Fibroblast of lung (primary cell): ENCODE measurements at regions not wholly inside any gene's neighbourhood (a gene's known extent, or its start where the extent isn't known, plus 50 kb on each side); places are given as distances from the start of the nearest gene placed in this dataset.

Experiments used
- DNase-seq, 2 donors: peaks; one replicate each; pipeline versions ENCODE4 v3.0.0 to v3.0.0-alpha.2; 2010; ENCODE audit warnings: low read depth in 2 of 2
- H2AFZ ChIP-seq: 2 replicates; pipeline ENCODE4 v1.5.1; 2012; ENCODE audit warnings: low read length, control low read depth, inconsistent platforms
- H3K27ac ChIP-seq: 2 replicates; pipeline ENCODE4 v1.5.1; 2011; ENCODE audit warnings: low read length, control low read depth; ENCODE audit not compliant: insufficient read depth
- H3K27me3 ChIP-seq: 2 replicates; pipeline ENCODE4 v1.5.1; 2011; ENCODE audit warnings: mild to moderate bottlenecking, low read length; ENCODE audit not compliant: control insufficient read depth, insufficient read depth
- H3K36me3 ChIP-seq: 2 replicates; pipeline ENCODE4 v1.5.1; 2011; ENCODE audit warnings: low read length; ENCODE audit not compliant: control insufficient read depth, insufficient read depth
- H3K4me1 ChIP-seq: 2 replicates; pipeline ENCODE4 v1.5.1; 2011; ENCODE audit warnings: low read length; ENCODE audit not compliant: control insufficient read depth, insufficient read depth; ENCODE audit errors: extremely low read depth
- H3K4me2 ChIP-seq: 2 replicates; pipeline ENCODE4 v1.5.1; 2011; ENCODE audit warnings: low read length, control low read depth; ENCODE audit not compliant: insufficient read depth; ENCODE audit errors: extremely low read depth
- H3K4me3 ChIP-seq, 4 experiments: fragments of 200-600 bp in 1 of 4; sonication (generic) in 1 of 4; replicated peaks in 1 of 4; 2 replicates each; pipeline ENCODE4 v1.5.1; 2011 to 2016; ENCODE audit warnings: low read length in 4 of 4, low read depth in 3 of 4, mild to moderate bottlenecking in 3 of 4, control low read depth in 2 of 4, inconsistent platforms in 1 of 4, mixed read lengths in 1 of 4; ENCODE audit not compliant: insufficient read depth in 1 of 4; ENCODE audit errors: control extremely low read depth in 1 of 4
- H3K79me2 ChIP-seq: 2 replicates; pipeline ENCODE4 v1.5.1; 2012; ENCODE audit warnings: mild to moderate bottlenecking, low read length, inconsistent platforms; ENCODE audit not compliant: control insufficient read depth, insufficient read depth
- H3K9ac ChIP-seq: 2 replicates; pipeline ENCODE4 v1.5.1; 2011; ENCODE audit warnings: mild to moderate bottlenecking, low read length, control low read depth; ENCODE audit not compliant: insufficient read depth
- H3K9me3 ChIP-seq: 2 replicates; pipeline ENCODE4 v1.5.1; 2012; ENCODE audit warnings: low read depth, low read length; ENCODE audit not compliant: control insufficient read depth, insufficient read depth
- H4K20me1 ChIP-seq: 2 replicates; pipeline ENCODE4 v1.5.1; 2011; ENCODE audit warnings: low read length; ENCODE audit not compliant: control insufficient read depth, insufficient read depth; ENCODE audit errors: extremely low read depth
- CTCF ChIP-seq, 2 donors: IDR thresholded peaks in 1 of 2; conservative IDR thresholded peaks in 1 of 2; 1 replicate in 1 of 2; 2 replicates in 1 of 2; pipeline ENCODE4 v1.5.1; 2011 to 2012; ENCODE audit warnings: low read length in 2 of 2, control low read depth in 1 of 2, inconsistent platforms in 1 of 2, low read depth in 1 of 2, mild to moderate bottlenecking in 1 of 2
- EZH2 ChIP-seq: IDR thresholded peaks from 2 replicates; pipeline ENCODE4 v1.5.1; 2012; ENCODE audit warnings: low read length, control low read depth, mild to moderate bottlenecking; ENCODE audit errors: missing control alignments

GRCh38 chr5:66454186-66455078 is 141.8 kb upstream of the MAST4 start:
- no peaks in the 10 kb centered on the region for H3K27me3 ChIP-seq
- no peak overlapping the region for H3K9ac ChIP-seq
- H3K36me3 ChIP-seq = no peaks in the 10 kb centered on the region
- peak overlapping the region; percentile 42 for H3K27ac ChIP-seq
- DNase-seq = peak; percentile 34 to 86
- no peak for TF ChIP-seq CTCF (conservative IDR thresholded peaks at IDR 0.05 in 1 of 2, IDR thresholded peaks at IDR 0.05 in 1 of 2; ENCODE audit: low read depth in 1 of 2, low read length in 2 of 2)
- TF ChIP-seq EZH2 = no peak
- peak overlapping the region; percentile 12 for H2AFZ ChIP-seq
- H3K4me2 ChIP-seq = peak overlapping the region; percentile 51
- peak overlapping the region in 2 of 4 experiments; percentile 6 to 19 for H3K4me3 ChIP-seq
- H3K9me3 ChIP-seq = no peaks in the 10 kb centered on the region
- peaks cover 3% of the 10 kb centered on the region for H3K4me1 ChIP-seq
- no peaks in the 10 kb centered on the region for H3K79me2 ChIP-seq
- no peaks in the 10 kb centered on the region for H4K20me1 ChIP-seq

GRCh38 chr5:66459728-66460127 is 136.5 kb upstream of the MAST4 start:
- no peak overlapping the region for H3K4me2 ChIP-seq
- no peak for DNase-seq
- H3K9me3 ChIP-seq = no peaks in the 10 kb centered on the region
- H3K79me2 ChIP-seq = no peaks in the 10 kb centered on the region
- H3K4me3 ChIP-seq = no peak overlapping the region
- H3K9ac ChIP-seq = no peak overlapping the region
- no peaks in the 10 kb centered on the region for H3K36me3 ChIP-seq
- TF ChIP-seq CTCF (conservative IDR thresholded peaks at IDR 0.05 in 1 of 2, IDR thresholded peaks at IDR 0.05 in 1 of 2; ENCODE audit: low read depth in 1 of 2, low read length in 2 of 2) (no peak), EZH2 (no peak)
- H3K27me3 ChIP-seq = no peaks in the 10 kb centered on the region
- no peaks in the 10 kb centered on the region for H4K20me1 ChIP-seq
- H3K4me1 ChIP-seq = no peaks in the 10 kb centered on the region
- H3K27ac ChIP-seq = no peak overlapping the region
- no peak overlapping the region for H2AFZ ChIP-seq

- Histone ChIP-seq H3K4me2 (no peak overlapping the region), H3K27ac (no peak overlapping the region), H3K4me3 (no peak overlapping the region), H3K27me3 (no peaks in the 10 kb centered on the region), H4K20me1 (no peaks in the 10 kb centered on the region), H3K9me3 (no peaks in the 10 kb centered on the region), H3K79me2 (no peaks in the 10 kb centered on the region), H2AFZ (no peak overlapping the region), H3K9ac (no peak overlapping the region), H3K36me3 (no peaks in the 10 kb centered on the region), H3K4me1 (no peaks in the 10 kb centered on the region)
- TF ChIP-seq CTCF (conservative IDR thresholded peaks at IDR 0.05 in 1 of 2, IDR thresholded peaks at IDR 0.05 in 1 of 2; ENCODE audit: low read depth in 1 of 2, low read length in 2 of 2) (no peak), EZH2 (no peak)
- DNase-seq = no peak
Observed at GRCh38 chr5:66467564-66467963, 128.6 kb upstream of the MAST4 start.
